Inferior parietal cortex (tissue), 1 donor: ENCODE measurements at regions not wholly inside any gene's neighbourhood (a gene's known extent, or its start where the extent isn't known, plus 50 kb on each side); places are given as distances from the start of the nearest gene placed in this dataset.
"Not testable (repeated sequence)": the region's sequence is repeated elsewhere in the genome, so short reads cannot be mapped to it uniquely, and the experiment has no call there.

Source experiments
- DNase-seq: peaks from one replicate; pipeline ENCODE4 v3.0.0-alpha.2; 2016; ENCODE audit errors: extremely low spot score

DNA sequence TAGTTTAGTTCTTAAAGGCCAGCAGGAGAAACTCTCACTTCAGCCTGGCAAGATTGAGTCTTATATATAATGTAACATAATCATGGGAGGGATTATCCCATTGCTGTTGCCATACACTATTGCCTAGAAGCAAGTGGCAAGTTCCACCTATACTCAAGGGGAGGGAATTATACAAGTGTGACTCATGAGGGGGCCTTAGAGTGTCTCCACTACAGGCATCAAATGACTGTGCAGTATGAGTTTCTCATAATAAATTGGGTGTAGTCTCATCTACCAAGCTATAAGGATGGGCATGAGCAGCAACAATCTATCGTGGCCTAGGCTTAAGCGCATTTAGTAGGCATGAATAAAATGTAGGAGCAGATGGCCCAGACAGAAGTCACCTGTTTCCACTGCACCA, 89.1 kb upstream of the C1GALT1C1 start:
- DNase-seq, result no peak

DNA sequence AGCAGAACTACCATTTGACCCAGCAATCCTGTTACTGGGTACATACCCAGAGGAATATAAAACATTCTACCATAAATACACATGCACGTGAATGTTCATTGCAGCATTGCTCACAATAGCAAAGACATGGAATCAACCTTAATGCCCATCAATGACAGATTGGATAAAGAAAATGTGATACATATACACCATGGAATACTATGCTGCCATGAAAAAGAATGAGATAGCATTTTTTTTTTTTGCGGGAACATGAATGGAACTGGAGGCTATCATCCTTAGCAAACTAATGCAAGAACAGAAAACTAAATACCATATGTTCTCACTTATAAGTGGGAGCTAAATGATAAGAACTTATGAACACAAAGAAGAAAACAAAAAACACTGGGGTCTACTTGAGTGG, 72.5 kb upstream of the C1GALT1C1 start:
- not testable (repeated sequence) for DNase-seq

DNA sequence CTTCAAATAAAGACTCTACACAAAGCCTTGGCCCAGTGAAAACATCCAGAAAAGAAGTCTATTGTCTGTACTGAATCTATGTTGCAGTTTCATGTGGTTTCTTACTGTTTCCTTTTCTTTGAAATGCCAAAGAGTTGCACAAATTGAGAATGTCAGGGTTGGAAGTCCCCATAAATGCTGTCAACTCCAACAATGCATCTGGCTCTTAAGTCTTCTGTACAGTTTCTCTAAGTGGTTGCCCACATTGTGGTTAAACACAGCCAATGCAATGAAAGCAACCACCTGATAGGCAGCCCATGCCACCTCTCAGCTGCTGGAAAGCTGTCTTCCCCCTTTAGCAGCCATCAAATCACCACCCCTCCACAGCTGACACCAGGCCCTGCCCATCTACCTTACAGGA, 67.2 kb upstream of the C1GALT1C1 start:
- DNase-seq, result no peak

DNA sequence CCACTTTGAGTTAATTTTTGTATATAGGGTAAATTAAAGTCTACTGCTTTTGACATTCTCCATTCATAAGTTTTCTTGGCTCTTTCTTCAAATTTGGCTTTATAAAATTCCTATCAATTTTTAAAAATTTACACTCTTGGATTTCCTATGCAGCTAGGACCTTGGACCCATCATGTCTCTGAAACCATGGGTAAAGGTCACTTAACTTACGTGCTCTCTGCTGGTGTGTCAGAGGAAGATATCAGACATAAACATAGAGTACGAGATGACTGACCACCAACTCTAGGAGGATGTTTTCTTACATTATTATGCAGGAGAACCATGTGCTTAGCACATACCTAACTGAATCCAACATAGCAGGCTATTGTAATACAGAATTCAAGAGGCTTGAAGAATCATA, 62.5 kb upstream of the C1GALT1C1 start:
- no peak for DNase-seq

DNA sequence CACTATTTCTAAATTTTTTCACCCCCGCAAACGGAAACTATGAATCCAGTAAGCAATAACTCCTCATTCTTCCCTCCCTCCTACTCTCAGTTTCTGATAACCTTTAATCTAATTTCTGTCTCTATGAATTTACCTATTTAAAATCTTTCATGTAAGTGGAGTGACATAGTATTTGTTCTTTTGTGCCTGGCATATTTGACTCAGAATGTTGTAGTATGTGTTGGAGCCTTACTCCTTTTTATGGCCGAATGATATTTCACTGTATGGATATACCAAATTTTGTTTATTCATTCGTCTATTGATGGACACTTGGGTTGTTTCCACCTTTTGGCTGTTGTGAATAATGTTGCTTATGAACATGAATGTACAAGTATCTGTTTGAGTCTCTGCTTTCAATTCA, 61.1 kb upstream of the C1GALT1C1 start:
- DNase-seq, result no peak

DNA sequence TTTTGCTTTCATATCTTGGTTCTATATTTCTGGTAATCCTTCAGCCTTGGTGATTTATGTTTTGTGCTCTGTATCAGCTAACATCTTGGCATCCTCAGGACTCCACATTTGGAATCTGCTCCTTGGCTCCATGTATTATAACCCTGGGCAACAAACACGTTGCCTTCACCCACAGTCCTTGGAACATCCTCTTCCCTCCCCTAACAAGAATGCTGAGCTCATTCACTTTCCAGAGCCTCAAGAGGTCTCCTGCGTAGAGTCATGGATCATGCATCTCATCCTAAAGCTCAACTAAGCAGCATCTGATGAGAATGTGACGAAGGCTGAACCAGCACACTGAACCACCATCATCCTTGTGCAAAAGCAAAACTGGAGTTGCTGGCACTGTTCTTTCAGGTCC, 60.5 kb upstream of the C1GALT1C1 start:
- DNase-seq, result no peak

DNA sequence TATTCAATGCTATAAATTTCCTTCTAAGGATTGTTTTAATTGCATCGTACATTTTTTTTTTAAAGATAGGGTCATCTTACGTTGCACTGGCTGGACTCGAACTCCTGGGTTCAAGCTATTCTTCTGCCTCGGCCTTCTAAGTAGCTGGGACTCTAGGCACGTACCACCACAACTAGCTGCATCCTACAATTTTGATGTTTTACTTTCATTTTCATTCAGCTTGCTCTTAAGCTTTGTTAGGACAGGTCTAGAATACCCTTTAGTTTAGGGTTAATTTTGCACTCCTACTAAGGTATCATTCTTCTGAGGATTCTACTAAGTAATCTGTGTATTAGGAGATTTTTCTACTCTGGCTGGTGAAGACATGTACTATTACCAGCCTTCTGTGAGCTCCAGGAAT, 50.2 kb upstream of the C1GALT1C1 start:
- DNase-seq, result no peak
